ENCODE measurements at regions not wholly inside any gene's neighbourhood (a gene's known extent, or its start where the extent isn't known, plus 50 kb on each side); places are given as distances from the start of the nearest gene placed in this dataset.

DNA sequence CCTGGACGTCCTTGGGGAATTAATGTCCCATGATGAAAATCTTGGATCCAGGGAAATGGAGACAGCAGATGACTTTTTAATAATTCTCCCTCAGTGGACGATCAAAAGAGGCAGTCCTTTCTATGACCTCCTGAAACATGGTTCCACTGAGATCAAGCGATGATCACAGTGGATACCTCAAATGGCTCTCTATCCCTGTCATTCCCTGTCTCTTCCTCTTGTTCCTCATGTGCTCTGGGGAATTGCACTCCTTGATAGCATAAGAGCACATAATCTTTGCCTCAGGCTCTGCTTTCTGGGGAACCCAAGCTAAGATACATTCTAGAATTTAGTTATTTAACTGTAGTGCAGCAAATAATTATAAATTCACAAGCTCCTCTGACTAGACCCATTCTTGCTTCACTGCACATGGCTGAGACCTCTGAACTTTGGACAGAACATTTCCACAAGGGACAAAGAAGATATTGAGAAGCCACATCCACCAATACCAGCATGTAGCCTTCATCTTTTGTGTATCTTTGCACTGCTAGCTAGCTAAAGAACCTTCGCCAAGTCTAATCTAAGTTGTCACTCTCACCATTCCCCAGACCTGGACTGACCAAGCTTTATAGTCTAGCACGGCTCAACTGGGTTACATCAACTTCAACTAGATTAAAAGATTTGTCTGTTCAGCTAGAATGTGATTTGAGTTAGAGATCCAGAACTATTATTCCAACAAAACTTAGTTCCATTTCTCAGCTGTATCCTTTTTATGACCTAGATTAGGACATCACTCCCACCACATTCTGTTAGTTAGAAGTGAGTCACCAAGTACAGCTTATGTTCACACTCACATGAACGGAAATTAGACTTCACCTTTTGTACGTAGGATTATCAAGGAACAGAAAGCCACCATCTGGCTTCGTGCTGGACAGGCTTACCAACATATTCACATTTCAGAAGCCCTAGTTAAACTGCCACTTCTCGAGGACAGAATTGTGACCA is 142.7 kb downstream of the SUCLA2 start:
- WGBS (ENCODE audit: low lambda C conversion rate) = 68% methylated on average over 9 of the region's 9 CpGs
- TF ChIP-seq, protein P1, sequence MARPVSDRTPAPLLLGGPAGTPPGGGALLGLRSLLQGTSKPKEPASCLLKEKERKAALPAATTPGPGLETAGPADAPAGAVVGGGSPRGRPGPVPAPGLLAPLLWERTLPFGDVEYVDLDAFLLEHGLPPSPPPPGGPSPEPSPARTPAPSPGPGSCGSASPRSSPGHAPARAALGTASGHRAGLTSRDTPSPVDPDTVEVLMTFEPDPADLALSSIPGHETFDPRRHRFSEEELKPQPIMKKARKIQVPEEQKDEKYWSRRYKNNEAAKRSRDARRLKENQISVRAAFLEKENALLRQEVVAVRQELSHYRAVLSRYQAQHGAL (CRISPR knock-in tag; IDR thresholded peaks at IDR 0.05; ENCODE audit: not compliant biosample characterization) = no peak
- TF ChIP-seq GATAD1 (CRISPR knock-in tag; IDR thresholded peaks at IDR 0.05) (no peak), ZMYM4 (CRISPR knock-in tag; IDR thresholded peaks at IDR 0.05) (peak; percentile 31; the same call in 1 of the 2 replicates), NCOR1 (IDR thresholded peaks at IDR 0.05; ENCODE audit: borderline replicate concordance, low read length) (peak; percentile 66; the same call in 1 of the 2 replicates), ZFY (CRISPR knock-in tag; IDR thresholded peaks at IDR 0.05) (no peak), HNF4A (CRISPR knock-in tag; IDR thresholded peaks at IDR 0.05) (peak; percentile 83), HNF4G (IDR thresholded peaks at IDR 0.05; ENCODE audit: borderline replicate concordance, low read depth, low read length) (peak; percentile 69), HNF4G (CRISPR knock-in tag; IDR thresholded peaks at IDR 0.05; ENCODE audit: borderline replicate concordance, low read depth) (no peak), NPAS2 (CRISPR knock-in tag; IDR thresholded peaks at IDR 0.05; ENCODE audit: borderline replicate concordance) (no peak), ASH2L (IDR thresholded peaks at IDR 0.05; ENCODE audit: insufficient read length, low read depth, low read length) (peak; percentile 25)
- TF ChIP-seq, protein P2, sequence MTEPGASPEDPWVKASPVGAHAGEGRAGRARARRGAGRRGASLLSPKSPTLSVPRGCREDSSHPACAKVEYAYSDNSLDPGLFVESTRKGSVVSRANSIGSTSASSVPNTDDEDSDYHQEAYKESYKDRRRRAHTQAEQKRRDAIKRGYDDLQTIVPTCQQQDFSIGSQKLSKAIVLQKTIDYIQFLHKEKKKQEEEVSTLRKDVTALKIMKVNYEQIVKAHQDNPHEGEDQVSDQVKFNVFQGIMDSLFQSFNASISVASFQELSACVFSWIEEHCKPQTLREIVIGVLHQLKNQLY (CRISPR knock-in tag; IDR thresholded peaks at IDR 0.05) = no peak
- TF ChIP-seq, protein P3, sequence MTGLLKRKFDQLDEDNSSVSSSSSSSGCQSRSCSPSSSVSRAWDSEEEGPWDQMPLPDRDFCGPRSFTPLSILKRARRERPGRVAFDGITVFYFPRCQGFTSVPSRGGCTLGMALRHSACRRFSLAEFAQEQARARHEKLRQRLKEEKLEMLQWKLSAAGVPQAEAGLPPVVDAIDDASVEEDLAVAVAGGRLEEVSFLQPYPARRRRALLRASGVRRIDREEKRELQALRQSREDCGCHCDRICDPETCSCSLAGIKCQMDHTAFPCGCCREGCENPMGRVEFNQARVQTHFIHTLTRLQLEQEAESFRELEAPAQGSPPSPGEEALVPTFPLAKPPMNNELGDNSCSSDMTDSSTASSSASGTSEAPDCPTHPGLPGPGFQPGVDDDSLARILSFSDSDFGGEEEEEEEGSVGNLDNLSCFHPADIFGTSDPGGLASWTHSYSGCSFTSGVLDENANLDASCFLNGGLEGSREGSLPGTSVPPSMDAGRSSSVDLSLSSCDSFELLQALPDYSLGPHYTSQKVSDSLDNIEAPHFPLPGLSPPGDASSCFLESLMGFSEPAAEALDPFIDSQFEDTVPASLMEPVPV (CRISPR knock-in tag; IDR thresholded peaks at IDR 0.05) = no peak
- TF ChIP-seq, protein P4, sequence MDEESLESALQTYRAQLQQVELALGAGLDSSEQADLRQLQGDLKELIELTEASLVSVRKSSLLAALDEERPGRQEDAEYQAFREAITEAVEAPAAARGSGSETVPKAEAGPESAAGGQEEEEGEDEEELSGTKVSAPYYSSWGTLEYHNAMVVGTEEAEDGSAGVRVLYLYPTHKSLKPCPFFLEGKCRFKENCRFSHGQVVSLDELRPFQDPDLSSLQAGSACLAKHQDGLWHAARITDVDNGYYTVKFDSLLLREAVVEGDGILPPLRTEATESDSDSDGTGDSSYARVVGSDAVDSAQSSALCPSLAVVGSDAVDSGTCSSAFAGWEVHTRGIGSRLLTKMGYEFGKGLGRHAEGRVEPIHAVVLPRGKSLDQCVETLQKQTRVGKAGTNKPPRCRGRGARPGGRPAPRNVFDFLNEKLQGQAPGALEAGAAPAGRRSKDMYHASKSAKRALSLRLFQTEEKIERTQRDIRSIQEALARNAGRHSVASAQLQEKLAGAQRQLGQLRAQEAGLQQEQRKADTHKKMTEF (CRISPR knock-in tag; IDR thresholded peaks at IDR 0.05) = 0 out of 2 replicates have a peak, but pooled peaks have one; percentile 27
- TF ChIP-seq, protein P5, sequence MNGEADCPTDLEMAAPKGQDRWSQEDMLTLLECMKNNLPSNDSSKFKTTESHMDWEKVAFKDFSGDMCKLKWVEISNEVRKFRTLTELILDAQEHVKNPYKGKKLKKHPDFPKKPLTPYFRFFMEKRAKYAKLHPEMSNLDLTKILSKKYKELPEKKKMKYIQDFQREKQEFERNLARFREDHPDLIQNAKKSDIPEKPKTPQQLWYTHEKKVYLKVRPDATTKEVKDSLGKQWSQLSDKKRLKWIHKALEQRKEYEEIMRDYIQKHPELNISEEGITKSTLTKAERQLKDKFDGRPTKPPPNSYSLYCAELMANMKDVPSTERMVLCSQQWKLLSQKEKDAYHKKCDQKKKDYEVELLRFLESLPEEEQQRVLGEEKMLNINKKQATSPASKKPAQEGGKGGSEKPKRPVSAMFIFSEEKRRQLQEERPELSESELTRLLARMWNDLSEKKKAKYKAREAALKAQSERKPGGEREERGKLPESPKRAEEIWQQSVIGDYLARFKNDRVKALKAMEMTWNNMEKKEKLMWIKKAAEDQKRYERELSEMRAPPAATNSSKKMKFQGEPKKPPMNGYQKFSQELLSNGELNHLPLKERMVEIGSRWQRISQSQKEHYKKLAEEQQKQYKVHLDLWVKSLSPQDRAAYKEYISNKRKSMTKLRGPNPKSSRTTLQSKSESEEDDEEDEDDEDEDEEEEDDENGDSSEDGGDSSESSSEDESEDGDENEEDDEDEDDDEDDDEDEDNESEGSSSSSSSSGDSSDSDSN (CRISPR knock-in tag; IDR thresholded peaks at IDR 0.05) = no peak

More for the DNA sequence above, 142.7 kb downstream of the SUCLA2 start:
- BruUV-seq (replicated peaks) = TSS peak; percentile 61
- Histone ChIP-seq H3K27ac (ENCODE audit: extremely low read length, insufficient read depth, low read length) (peak overlapping the region; percentile 37), H3K9ac (ENCODE audit: insufficient read depth, low read depth, low read length) (no peak overlapping the region), H3K79me2 (ENCODE audit: insufficient read depth, low read length) (no peaks in the 10 kb centered on the region), H3K4me3 (replicated peaks in 1 of 3; ENCODE audit: insufficient read depth in 1 of 3, low read depth in 2 of 3, low read length in 3 of 3) (peak overlapping the region in 1 of 3 experiments; percentile 7; a peak in 1 of 6 replicates), H3K4me2 (ENCODE audit: low read depth, low read length) (peak overlapping the region; percentile 34), H2AFZ (ENCODE audit: low read length) (peak overlapping the region; percentile 44), H3K36me3 (replicated peaks in 1 of 2; ENCODE audit: control insufficient read depth in 1 of 2, insufficient read depth in 2 of 2, low read length in 2 of 2) (no peaks in the 10 kb centered on the region), H3K4me1 (ENCODE audit: insufficient read depth, low read length) (peaks cover 21% of the 10 kb centered on the region), H4K20me1 (ENCODE audit: insufficient read depth, low read length) (no peaks in the 10 kb centered on the region), H3K9me3 (ENCODE audit: low read length) (no peaks in the 10 kb centered on the region), H3K27me3 (ENCODE audit: control insufficient read depth in 1 of 2, insufficient read depth in 2 of 2, low read length in 2 of 2) (no peaks in the 10 kb centered on the region)
- ChIA-PET CTCF (ENCODE audit: low intra/inter-chr PET ratio, low total read pairs) (no interaction called here), POLR2A (interaction anchor here (1.6 kb wide), 1 partner anchor 12 kb away, joined by 3 read pairs; no protein-coding TSS in a partner anchor)
- ATAC-seq (peak; percentile 90), FAIRE-seq (peak; percentile 73), DNase-seq (ENCODE audit: low spot score) (peak; percentile 82)
- intact Hi-C loops (cut with micrococcal nuclease; ENCODE audit: unreplicated experiment) = no loop called here
- in situ Hi-C loops (cut with HindIII; ENCODE audit: extremely low pct_ligation_motif_present, low pct_unique_long_range_greater_than_20kb) = no loop called here

All from HepG2 (cell line).